Raji (cell line): ENCODE measurements at regions not wholly inside any gene's neighbourhood (a gene's known extent, or its start where the extent isn't known, plus 50 kb on each side); places are given as distances from the start of the nearest gene placed in this dataset.

Experiments used
- POLR2A ChIP-seq: IDR thresholded peaks from 2 replicates; pipeline ENCODE4 v1.6.1; 2011; ENCODE audit warnings: low read depth, low read length, control low read depth; ENCODE audit not compliant: insufficient read depth

- TF ChIP-seq POLR2A = no peak
These were observed 59.7 kb downstream of the PLXNA1 start for GRCh38 chr3:127042634-127043033.

- no peak for TF ChIP-seq POLR2A
These were observed 60.2 kb downstream of the PLXNA1 start for GRCh38 chr3:127043041-127043641.

- TF ChIP-seq POLR2A = no peak
These were observed 61.0 kb downstream of the PLXNA1 start for GRCh38 chr3:127043731-127044510.

GRCh38 chr3:127044996-127045395 is 62.1 kb downstream of the PLXNA1 start:
- TF ChIP-seq POLR2A = no peak

GRCh38 chr3:127045435-127046045 is 62.6 kb downstream of the PLXNA1 start:
- no peak for TF ChIP-seq POLR2A

GRCh38 chr3:127049393-127049792 is 66.5 kb downstream of the PLXNA1 start:
- TF ChIP-seq POLR2A = no peak

- TF ChIP-seq POLR2A = no peak
These were observed 67.8 kb downstream of the PLXNA1 start for GRCh38 chr3:127050733-127051132.

- no peak for TF ChIP-seq POLR2A
These were observed 69.2 kb downstream of the PLXNA1 start for GRCh38 chr3:127052121-127052561.

- no peak for TF ChIP-seq POLR2A
These were observed 70.1 kb downstream of the PLXNA1 start for GRCh38 chr3:127053026-127053425.

- TF ChIP-seq POLR2A = no peak
These were observed 70.5 kb downstream of the PLXNA1 start for GRCh38 chr3:127053450-127053849.

GRCh38 chr3:127053979-127054378 is 71.1 kb downstream of the PLXNA1 start:
- no peak for TF ChIP-seq POLR2A

- no peak for TF ChIP-seq POLR2A
These were observed 73.4 kb downstream of the PLXNA1 start for GRCh38 chr3:127056281-127056680.

- TF ChIP-seq POLR2A = no peak
These were observed 74.1 kb downstream of the PLXNA1 start for GRCh38 chr3:127056976-127057375.

GRCh38 chr3:127059072-127059471 is 76.2 kb downstream of the PLXNA1 start:
- no peak for TF ChIP-seq POLR2A

- no peak for TF ChIP-seq POLR2A
These were observed 78.7 kb downstream of the PLXNA1 start for GRCh38 chr3:127061641-127062040.

- TF ChIP-seq POLR2A = no peak
These were observed 80.0 kb downstream of the PLXNA1 start for GRCh38 chr3:127062926-127063325.
